Endodermal cell (in vitro differentiated cells): ENCODE measurements at regions not wholly inside any gene's neighbourhood (a gene's known extent, or its start where the extent isn't known, plus 50 kb on each side); places are given as distances from the start of the nearest gene placed in this dataset.

Experiments used
- DNase-seq: peaks from one replicate; pipeline ENCODE4 v3.0.0-alpha.2; 2017
- H3K27ac ChIP-seq: 2 replicates; pipeline ENCODE4 v1.5.1; 2013; ENCODE audit warnings: mild to moderate bottlenecking, low read depth, low read length, moderate library complexity
- H3K27me3 ChIP-seq: 2 replicates; pipeline ENCODE4 v1.6.1; 2013; ENCODE audit warnings: mild to moderate bottlenecking, low read length, moderate library complexity; ENCODE audit not compliant: insufficient read depth, control insufficient read depth, poor library complexity, severe bottlenecking
- H3K36me3 ChIP-seq: 2 replicates; pipeline ENCODE4 v1.7.0; 2013; ENCODE audit warnings: mild to moderate bottlenecking, low read length, moderate library complexity; ENCODE audit not compliant: control insufficient read depth, insufficient read depth
- H3K4me1 ChIP-seq: one replicate; pipeline ENCODE4 v1.7.0; 2013; ENCODE audit warnings: low read length; ENCODE audit not compliant: control insufficient read depth, insufficient read depth
- H3K4me3 ChIP-seq: 2 replicates; pipeline ENCODE4 v1.5.1; 2013; ENCODE audit warnings: mild to moderate bottlenecking, low read length, moderate library complexity
- H3K9ac ChIP-seq: 2 replicates; pipeline ENCODE4 v1.6.1; 2013; ENCODE audit warnings: mild to moderate bottlenecking, low read length, moderate library complexity; ENCODE audit not compliant: poor library complexity, severe bottlenecking; ENCODE audit errors: extremely low read depth
- H3K9me3 ChIP-seq: 2 replicates; pipeline ENCODE4 v1.6.1; 2013; ENCODE audit warnings: mild to moderate bottlenecking, low read length, moderate library complexity; ENCODE audit not compliant: control insufficient read depth
- H3K27ac Mint-ChIP-seq: 2 replicates; pipeline ENCODE4 v1.8.0; 2020; ENCODE audit warnings: mixed read lengths
- H3K27me3 Mint-ChIP-seq: 2 replicates; pipeline ENCODE4 v1.8.0; 2021; ENCODE audit warnings: mild to moderate bottlenecking, mixed read lengths; ENCODE audit not compliant: insufficient read depth
- H3K36me3 Mint-ChIP-seq: 2 replicates; pipeline ENCODE4 v1.8.0; 2020; ENCODE audit warnings: low read depth, mixed read lengths
- H3K4me1 Mint-ChIP-seq: 2 replicates; pipeline ENCODE4 v1.8.0; 2020; ENCODE audit warnings: mixed read lengths
- H3K4me3 Mint-ChIP-seq: 2 replicates; pipeline ENCODE4 v1.8.0; 2020; ENCODE audit warnings: mild to moderate bottlenecking, moderate library complexity, mixed read lengths
- H3K9me3 Mint-ChIP-seq: 2 replicates; pipeline ENCODE4 v1.8.0; 2020; ENCODE audit warnings: mild to moderate bottlenecking, mixed read lengths
- CTCF ChIP-seq: fragments of 200-600 bp; sonication (generic); conservative IDR thresholded peaks from 2 replicates; pipeline ENCODE4 v1.5.0; 2021; ENCODE audit warnings: antibody characterized with exemption, mild to moderate bottlenecking
- WGBS, 2 experiments: methylation state at CpG; one replicate each; pipeline versions ENCODE4 v1.1.5 to v1.1.7; 2013; ENCODE audit warnings: missing lambda C conversion rate in 2 of 2, mixed read lengths in 1 of 2; ENCODE audit not compliant: insufficient coverage in 1 of 2, insufficient read length in 1 of 2; 5-methylcytosine and 5-hydroxymethylcytosine counted together

- Mint-ChIP-seq H3K9me3 (peaks cover 31% of the 10 kb centered on the region), H3K4me1 (peaks cover 9% of the 10 kb centered on the region), H3K27me3 (no peaks in the 10 kb centered on the region), H3K27ac (no peak overlapping the region), H3K4me3 (no peak overlapping the region), H3K36me3 (no peaks in the 10 kb centered on the region)
- TF ChIP-seq CTCF: no peak
- Histone ChIP-seq H3K27ac (no peak overlapping the region), H3K36me3 (no peaks in the 10 kb centered on the region), H3K4me1 (no peaks in the 10 kb centered on the region), H3K9ac (no peak overlapping the region), H3K4me3 (no peak overlapping the region), H3K9me3 (no peaks in the 10 kb centered on the region), H3K27me3 (no peaks in the 10 kb centered on the region)
- no peak for DNase-seq
- WGBS, 2 experiments: 72 to 98% methylated on average over 2 to 3 of the region's 4 CpGs
Measured at GRCh38 chrX:40912166-40912565, 173.1 kb upstream of the USP9X start.

GRCh38 chrX:40912576-40912975 lies 172.7 kb upstream of the USP9X start:
- no peaks in the 10 kb centered on the region for H3K9me3 ChIP-seq
- H3K4me1 ChIP-seq: no peaks in the 10 kb centered on the region
- Mint-ChIP-seq H3K9me3 (peaks cover 34% of the 10 kb centered on the region), H3K27ac (no peak overlapping the region), H3K4me1 (peaks cover 9% of the 10 kb centered on the region), H3K27me3 (no peaks in the 10 kb centered on the region), H3K4me3 (no peak overlapping the region), H3K36me3 (no peaks in the 10 kb centered on the region)
- no peaks in the 10 kb centered on the region for H3K27me3 ChIP-seq
- no peaks in the 10 kb centered on the region for H3K36me3 ChIP-seq
- WGBS, 2 experiments: 85% methylated on average over 4 of the region's 4 CpGs; no CpG with 5 or more reads in 1 of the 2 experiments
- no peak for TF ChIP-seq CTCF
- H3K27ac ChIP-seq: no peak overlapping the region
- H3K9ac ChIP-seq: no peak overlapping the region
- no peak for DNase-seq
- H3K4me3 ChIP-seq: no peak overlapping the region

GRCh38 chrX:40920351-40920750 lies 164.9 kb upstream of the USP9X start:
- no peak for DNase-seq
- no peaks in the 10 kb centered on the region for H3K27me3 ChIP-seq
- H3K9ac ChIP-seq: no peak overlapping the region
- Mint-ChIP-seq H3K27me3 (no peaks in the 10 kb centered on the region), H3K36me3 (no peaks in the 10 kb centered on the region), H3K4me3 (no peak overlapping the region), H3K9me3 (peaks cover 27% of the 10 kb centered on the region), H3K27ac (no peak overlapping the region), H3K4me1 (peaks cover 10% of the 10 kb centered on the region)
- WGBS, 2 experiments: 96 to 98% methylated on average over 4 of the region's 4 CpGs
- no peaks in the 10 kb centered on the region for H3K4me1 ChIP-seq
- no peaks in the 10 kb centered on the region for H3K36me3 ChIP-seq
- H3K4me3 ChIP-seq: no peak overlapping the region
- TF ChIP-seq CTCF: no peak
- H3K27ac ChIP-seq: no peak overlapping the region
- no peaks in the 10 kb centered on the region for H3K9me3 ChIP-seq
